Mesendoderm (in vitro differentiated cells): ENCODE measurements at regions not wholly inside any gene's neighbourhood (a gene's known extent, or its start where the extent isn't known, plus 50 kb on each side); places are given as distances from the start of the nearest gene placed in this dataset.

Experiments used
- DNase-seq: peaks from one replicate; pipeline ENCODE4 v3.0.0; 2013
- H2AK5ac ChIP-seq: 2 replicates; pipeline ENCODE4 v1.6.1; 2013; ENCODE audit warnings: low read length, inconsistent platforms
- H2BK120ac ChIP-seq: 2 replicates; pipeline ENCODE4 v1.6.1; 2013; ENCODE audit warnings: low read depth, mild to moderate bottlenecking, low read length, moderate library complexity, mixed read lengths
- H2BK15ac ChIP-seq: replicated peaks from 2 replicates; pipeline ENCODE4 v1.6.1; 2013; ENCODE audit warnings: low read depth, mild to moderate bottlenecking, moderate library complexity
- H2BK5ac ChIP-seq: 2 replicates; pipeline ENCODE4 v1.6.1; 2013; ENCODE audit warnings: low read length, inconsistent platforms
- H3K18ac ChIP-seq: 2 replicates; pipeline ENCODE4 v1.6.1; 2013; ENCODE audit warnings: mild to moderate bottlenecking, low read length, mixed read lengths
- H3K23ac ChIP-seq: one replicate; pipeline ENCODE4 v1.6.1; 2013; ENCODE audit warnings: low read length
- H3K27ac ChIP-seq: 2 replicates; pipeline ENCODE4 v1.5.1; 2013; ENCODE audit warnings: low read depth, mild to moderate bottlenecking, inconsistent platforms, low read length, moderate library complexity
- H3K27me3 ChIP-seq: 2 replicates; pipeline ENCODE4 v1.6.1; 2013; ENCODE audit warnings: low read length, control low read depth, mild to moderate bottlenecking, inconsistent platforms; ENCODE audit not compliant: insufficient read depth, poor library complexity
- H3K36me3 ChIP-seq: 2 replicates; pipeline ENCODE4 v1.6.1; 2013; ENCODE audit warnings: low read length, inconsistent platforms; ENCODE audit not compliant: control insufficient read depth, insufficient read depth
- H3K4ac ChIP-seq: one replicate; pipeline ENCODE4 v1.6.1; 2013; ENCODE audit warnings: low read depth, mild to moderate bottlenecking, low read length, moderate library complexity
- H3K4me1 ChIP-seq: 2 replicates; pipeline ENCODE4 v1.6.1; 2013; ENCODE audit warnings: low read depth, low read length, inconsistent platforms; ENCODE audit not compliant: control insufficient read depth
- H3K4me2 ChIP-seq: 2 replicates; pipeline ENCODE4 v1.6.1; 2013; ENCODE audit warnings: low read length
- H3K4me3 ChIP-seq: 2 replicates; pipeline ENCODE4 v1.5.1; 2013; ENCODE audit warnings: mild to moderate bottlenecking, low read length
- H3K56ac ChIP-seq: one replicate; pipeline ENCODE4 v1.6.1; 2013; ENCODE audit warnings: low read length
- H3K79me1 ChIP-seq: 2 replicates; pipeline ENCODE4 v1.6.1; 2013; ENCODE audit warnings: low read length, inconsistent platforms
- H3K79me2 ChIP-seq: 2 replicates; pipeline ENCODE4 v1.6.1; 2013; ENCODE audit warnings: mild to moderate bottlenecking, low read length; ENCODE audit not compliant: control insufficient read depth, insufficient read depth
- H3K9ac ChIP-seq: 2 replicates; pipeline ENCODE4 v1.6.1; 2013; ENCODE audit warnings: low read length, inconsistent platforms
- H4K5ac ChIP-seq: one replicate; pipeline ENCODE4 v1.6.1; 2013; ENCODE audit warnings: low read length
- H4K8ac ChIP-seq: one replicate; pipeline ENCODE4 v1.6.1; 2013; ENCODE audit warnings: low read depth, mild to moderate bottlenecking, control low read depth, low read length, moderate library complexity
- WGBS: extraction: QIAGEN DNeasy Blood & Tissue Kit; methylation state at CpG from one replicate; pipeline ENCODE4 v1.1.7; 2013; ENCODE audit warnings: low lambda C conversion rate, missing lambda C conversion rate; ENCODE audit not compliant: insufficient coverage; ENCODE audit errors: extremely low coverage; 5-methylcytosine and 5-hydroxymethylcytosine counted together

DNA sequence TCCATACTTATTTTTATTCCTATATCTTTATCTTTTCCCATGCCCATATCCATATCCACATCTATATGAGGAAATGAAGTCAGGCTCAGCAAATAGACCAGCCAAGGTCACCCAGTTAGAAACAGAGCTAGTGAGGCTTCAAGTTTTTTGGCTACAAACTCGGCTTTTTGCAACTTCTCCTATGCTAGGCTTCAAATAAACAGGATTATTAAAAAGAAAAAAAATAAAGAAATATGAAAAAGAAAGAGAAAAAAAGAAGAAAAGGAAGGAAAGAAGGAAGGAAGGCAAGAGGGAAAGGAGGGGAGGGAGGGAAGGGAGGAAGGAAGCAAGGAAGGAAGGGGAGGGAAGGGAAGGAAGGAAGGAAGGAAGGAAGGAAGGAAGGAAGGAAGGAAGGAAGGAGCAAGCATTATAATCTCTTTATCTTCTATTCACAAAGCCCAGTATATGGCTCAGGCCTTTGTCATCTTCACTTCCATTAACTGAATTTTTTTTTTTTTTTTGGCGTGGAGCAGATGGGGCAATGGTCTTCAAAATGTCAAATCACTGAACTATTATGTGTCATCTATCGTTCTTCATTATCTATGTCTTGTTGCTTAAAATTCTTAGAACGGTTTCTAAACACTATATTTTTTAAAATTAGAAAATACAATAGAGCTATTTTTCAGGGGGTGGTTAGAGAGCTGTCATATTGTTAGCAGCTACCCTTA lies 418.2 kb downstream of the VRK1 start:
- no peak overlapping the region for H2BK5ac ChIP-seq
- no peak for DNase-seq
- no peak overlapping the region for H3K4me2 ChIP-seq
- no peaks in the 10 kb centered on the region for H3K36me3 ChIP-seq
- H3K4me1 ChIP-seq, result no peaks in the 10 kb centered on the region
- H3K4me3 ChIP-seq, result no peak overlapping the region
- no peak overlapping the region for H3K9ac ChIP-seq
- no peak overlapping the region for H2AK5ac ChIP-seq
- H4K8ac ChIP-seq, result no peak overlapping the region
- no peaks in the 10 kb centered on the region for H3K79me1 ChIP-seq
- no peak overlapping the region for H3K23ac ChIP-seq
- H3K56ac ChIP-seq, result no peak overlapping the region
- H3K4ac ChIP-seq, result no peak overlapping the region
- WGBS, result no CpG with 5 or more reads among the region's 4 CpGs
- H2BK120ac ChIP-seq, result no peak overlapping the region
- H3K18ac ChIP-seq, result no peak overlapping the region
- no peak overlapping the region for H3K27ac ChIP-seq
- H4K5ac ChIP-seq, result no peak overlapping the region
- H3K79me2 ChIP-seq, result no peaks in the 10 kb centered on the region
- H2BK15ac ChIP-seq, result no peak overlapping the region
- no peaks in the 10 kb centered on the region for H3K27me3 ChIP-seq

DNA sequence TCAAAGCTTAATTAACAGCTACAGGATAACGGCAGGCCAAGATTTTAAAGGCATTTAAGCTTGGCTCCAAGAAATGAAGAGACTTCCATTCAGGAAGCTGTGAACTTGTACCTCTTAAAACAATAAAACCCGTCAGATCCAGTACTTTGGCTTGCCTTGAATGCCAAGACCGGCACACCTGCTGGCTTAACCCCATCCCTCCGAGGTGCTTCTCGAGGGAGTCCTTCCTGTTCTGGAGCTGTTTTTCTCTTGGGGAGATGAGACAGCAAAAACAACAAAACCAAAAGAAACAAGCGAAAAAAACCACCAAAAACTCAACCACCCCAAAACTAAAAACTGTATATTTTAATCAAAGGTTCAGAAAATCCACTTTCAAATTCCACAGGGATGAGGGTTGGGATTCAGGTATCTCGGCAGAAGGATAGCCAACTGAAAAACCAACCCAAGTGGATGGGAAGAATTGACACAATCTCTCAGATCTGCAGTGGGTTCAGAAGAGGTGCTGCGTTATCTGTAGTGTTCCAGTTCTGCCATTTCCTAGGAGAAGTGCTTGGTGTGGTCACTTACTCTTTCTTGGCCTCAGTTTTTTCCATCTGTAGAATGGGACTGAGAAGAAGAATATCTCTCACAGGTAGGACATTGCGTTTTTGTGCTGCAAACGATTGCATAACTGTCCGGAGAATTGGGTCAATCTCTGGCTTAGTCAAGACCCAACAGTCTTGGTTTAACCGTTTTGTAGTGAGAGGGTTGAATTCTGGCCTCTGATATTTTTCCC lies 420.1 kb downstream of the VRK1 start:
- H3K23ac ChIP-seq, result no peak overlapping the region
- no peak overlapping the region for H2BK120ac ChIP-seq
- H4K8ac ChIP-seq, result no peak overlapping the region
- no peak overlapping the region for H3K9ac ChIP-seq
- no peak overlapping the region for H3K18ac ChIP-seq
- H3K79me1 ChIP-seq, result no peaks in the 10 kb centered on the region
- H3K4me2 ChIP-seq, result no peak overlapping the region
- H3K4ac ChIP-seq, result no peak overlapping the region
- no peak overlapping the region for H3K4me3 ChIP-seq
- H3K4me1 ChIP-seq, result no peaks in the 10 kb centered on the region
- no peak overlapping the region for H2BK15ac ChIP-seq
- no peaks in the 10 kb centered on the region for H3K27me3 ChIP-seq
- H3K56ac ChIP-seq, result no peak overlapping the region
- peak; percentile 2 for DNase-seq
- H4K5ac ChIP-seq, result no peak overlapping the region
- H3K27ac ChIP-seq, result no peak overlapping the region
- no peak overlapping the region for H2AK5ac ChIP-seq
- WGBS, result no CpG with 5 or more reads among the region's 12 CpGs
- no peak overlapping the region for H2BK5ac ChIP-seq
- H3K79me2 ChIP-seq, result no peaks in the 10 kb centered on the region
- H3K36me3 ChIP-seq, result no peaks in the 10 kb centered on the region

DNA sequence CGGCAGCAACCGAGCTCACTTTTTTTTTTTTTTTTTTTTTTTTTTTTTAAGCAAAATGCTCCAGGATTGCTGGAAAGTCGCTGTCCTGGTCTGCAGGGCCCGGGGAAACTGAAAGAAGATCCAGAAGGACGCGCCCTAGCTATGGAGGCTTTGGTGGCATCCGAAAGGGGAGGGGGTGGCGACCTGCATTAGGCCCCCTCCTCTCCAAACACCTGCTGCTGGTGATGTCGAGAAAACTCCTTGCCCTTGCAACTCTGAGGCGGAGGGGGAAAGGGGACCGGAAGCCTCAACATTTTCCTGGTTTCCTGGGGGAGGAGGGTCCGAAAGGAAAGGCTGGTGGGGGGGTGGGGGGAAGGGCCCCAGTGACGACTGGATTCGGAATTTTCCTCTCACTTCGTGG lies 421.1 kb downstream of the VRK1 start:
- H3K36me3 ChIP-seq, result no peaks in the 10 kb centered on the region
- peak overlapping the region; percentile 50 for H3K4me3 ChIP-seq
- no peaks in the 10 kb centered on the region for H3K79me2 ChIP-seq
- H3K9ac ChIP-seq, result no peak overlapping the region
- no peak overlapping the region for H3K23ac ChIP-seq
- H4K5ac ChIP-seq, result no peak overlapping the region
- H2BK15ac ChIP-seq, result no peak overlapping the region
- WGBS, result no CpG with 5 or more reads among the region's 15 CpGs
- H3K27me3 ChIP-seq, result no peaks in the 10 kb centered on the region
- no peak overlapping the region for H2BK5ac ChIP-seq
- H3K4ac ChIP-seq, result no peak overlapping the region
- peak overlapping the region; percentile 65 for H3K4me2 ChIP-seq
- no peak overlapping the region for H4K8ac ChIP-seq
- H2AK5ac ChIP-seq, result no peak overlapping the region
- no peaks in the 10 kb centered on the region for H3K79me1 ChIP-seq
- no peak overlapping the region for H3K18ac ChIP-seq
- peak; percentile 59 for DNase-seq
- no peaks in the 10 kb centered on the region for H3K4me1 ChIP-seq
- no peak overlapping the region for H2BK120ac ChIP-seq
- no peak overlapping the region for H3K27ac ChIP-seq
- H3K56ac ChIP-seq, result peak overlapping the region; percentile 92

DNA sequence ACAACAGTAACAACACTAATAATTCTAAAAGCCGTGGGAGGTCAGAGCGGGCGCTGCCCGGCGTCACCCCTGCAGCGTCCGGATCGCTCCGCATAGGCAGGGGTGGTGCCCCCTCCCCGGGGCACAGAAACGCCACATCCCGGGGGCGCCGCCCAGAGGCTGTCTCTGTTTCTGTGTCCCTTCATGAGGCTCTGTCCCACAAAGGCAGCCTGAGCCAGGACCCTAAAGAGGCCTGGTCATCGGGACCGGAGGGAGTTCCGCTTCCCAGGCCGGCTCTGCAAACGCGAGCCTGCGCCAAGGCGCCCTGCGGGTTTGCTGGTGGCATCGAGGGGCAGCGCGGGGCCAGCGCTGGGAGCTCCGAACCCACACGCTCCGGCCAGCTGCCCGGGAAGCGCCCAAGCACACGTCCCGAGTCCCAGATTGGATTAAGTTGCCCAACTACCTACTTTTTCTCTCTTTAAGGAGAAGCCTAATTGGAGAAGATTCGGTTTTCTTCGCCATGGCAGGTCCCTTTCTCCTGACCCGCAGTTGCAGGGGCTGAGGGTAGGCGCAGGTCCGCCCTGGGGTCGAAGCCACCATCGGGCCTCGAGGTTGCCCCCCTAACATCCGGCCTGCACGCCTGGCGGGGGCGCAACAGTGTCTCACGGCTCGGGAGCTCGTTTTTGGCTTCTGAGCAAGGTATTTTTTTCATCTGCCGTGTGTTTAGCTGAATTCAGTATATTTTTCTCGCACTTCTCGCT lies 421.7 kb downstream of the VRK1 start:
- peak overlapping the region; percentile 45 for H3K18ac ChIP-seq
- peak overlapping the region; percentile 65 for H3K4me2 ChIP-seq
- H3K27me3 ChIP-seq, result no peaks in the 10 kb centered on the region
- H4K8ac ChIP-seq, result no peak overlapping the region
- peak overlapping the region; percentile 78 for H3K9ac ChIP-seq
- H3K27ac ChIP-seq, result no peak overlapping the region
- no peak overlapping the region for H2BK120ac ChIP-seq
- peak overlapping the region; percentile 92 for H3K56ac ChIP-seq
- H3K4me3 ChIP-seq, result peak overlapping the region; percentile 50
- no peaks in the 10 kb centered on the region for H3K79me1 ChIP-seq
- no peak overlapping the region for H3K4ac ChIP-seq
- peak; percentile 78 for DNase-seq
- H3K4me1 ChIP-seq, result no peaks in the 10 kb centered on the region
- peak overlapping the region; percentile 4 for H2BK5ac ChIP-seq
- H2AK5ac ChIP-seq, result no peak overlapping the region
- H3K23ac ChIP-seq, result no peak overlapping the region
- no peaks in the 10 kb centered on the region for H3K36me3 ChIP-seq
- no peaks in the 10 kb centered on the region for H3K79me2 ChIP-seq
- H2BK15ac ChIP-seq, result no peak overlapping the region
- no CpG with 5 or more reads among the region's 52 CpGs for WGBS
- no peak overlapping the region for H4K5ac ChIP-seq

DNA sequence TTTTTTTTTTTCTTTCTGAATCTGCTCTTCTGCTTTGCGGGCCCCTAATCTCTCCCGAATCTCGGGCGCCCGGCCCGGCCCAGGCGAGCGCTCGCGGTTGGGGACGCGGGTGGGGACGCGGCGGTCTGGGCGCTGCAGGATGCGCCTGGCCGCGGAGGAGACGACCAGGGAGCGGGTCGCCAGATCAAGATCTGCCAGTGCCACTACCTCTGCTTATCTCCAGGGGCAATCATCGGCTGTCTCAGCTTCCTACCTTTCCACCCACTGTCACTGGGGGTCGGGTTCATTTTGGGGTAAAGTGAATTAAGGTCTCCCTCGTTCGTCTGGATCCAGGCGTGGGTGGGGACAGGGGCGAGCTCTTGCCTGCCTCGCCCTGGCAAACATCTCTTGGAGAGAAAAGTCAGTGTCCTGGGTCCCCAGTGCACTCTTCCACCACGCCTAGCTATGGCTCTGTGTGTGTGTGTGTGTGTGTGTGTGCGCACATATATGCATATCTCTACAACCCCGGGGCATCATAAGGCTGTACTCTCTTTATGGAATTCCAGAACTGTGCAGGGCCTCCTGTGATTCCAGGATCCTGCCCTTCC lies 422.3 kb downstream of the VRK1 start:
- H2BK120ac ChIP-seq, result no peak overlapping the region
- WGBS, result no CpG with 5 or more reads among the region's 32 CpGs
- H3K27ac ChIP-seq, result no peak overlapping the region
- H2AK5ac ChIP-seq, result no peak overlapping the region
- no peaks in the 10 kb centered on the region for H3K36me3 ChIP-seq
- DNase-seq, result peak; percentile 2
- H3K4me2 ChIP-seq, result peak overlapping the region; percentile 65
- no peaks in the 10 kb centered on the region for H3K79me2 ChIP-seq
- H3K56ac ChIP-seq, result peak overlapping the region; percentile 92
- no peak overlapping the region for H4K8ac ChIP-seq
- no peaks in the 10 kb centered on the region for H3K4me1 ChIP-seq
- no peaks in the 10 kb centered on the region for H3K79me1 ChIP-seq
- no peak overlapping the region for H3K4me3 ChIP-seq
- H3K23ac ChIP-seq, result no peak overlapping the region
- peak overlapping the region; percentile 45 for H3K18ac ChIP-seq
- no peaks in the 10 kb centered on the region for H3K27me3 ChIP-seq
- no peak overlapping the region for H2BK5ac ChIP-seq
- H3K9ac ChIP-seq, result peak overlapping the region; percentile 78
- H2BK15ac ChIP-seq, result no peak overlapping the region
- H3K4ac ChIP-seq, result no peak overlapping the region
- H4K5ac ChIP-seq, result no peak overlapping the region
